ENCODE measurements at regions not wholly inside any gene's neighbourhood (a gene's known extent, or its start where the extent isn't known, plus 50 kb on each side); places are given as distances from the start of the nearest gene placed in this dataset.

- Mint-ChIP-seq H3K4me1 (no peaks in the 10 kb centered on the region), H3K27me3 (no peaks in the 10 kb centered on the region), H3K9me3 (peaks cover 0 to 5% (median 2%) of the 10 kb centered on the region in 8 donors), H3K36me3 (no peaks in the 10 kb centered on the region), H3K27ac (no peak overlapping the region), H3K4me3 (no peak overlapping the region)
- H3K4me1 ChIP-seq (ENCODE audit: insufficient read depth, low read length) = no peaks in the 10 kb centered on the region
- no peaks in the 10 kb centered on the region for H3K36me3 ChIP-seq (ENCODE audit: insufficient read depth, low read length)
- no peak overlapping the region for H3K27ac ChIP-seq (ENCODE audit: low read depth, low read length)
- no peak overlapping the region for H3K4me3 ChIP-seq (ENCODE audit: low read length in 2 of 2)
- ChIA-PET CTCF (ENCODE audit: partially characterized antibody) (no interaction called here), POLR2A (ENCODE audit: partially characterized antibody) (no interaction called here)
- DNase-seq = no peak
- no peaks in the 10 kb centered on the region for H3K9me3 ChIP-seq (ENCODE audit: control insufficient read depth in 1 of 2, low read length in 2 of 2)
- H3K27me3 ChIP-seq (ENCODE audit: insufficient read depth, low read length) = no peaks in the 10 kb centered on the region
- intact Hi-C loops (cut with micrococcal nuclease) = no loop called here
These were observed 406.1 kb upstream of the SOX11 start for GRCh38 chr2:5285872-5286769.

- H3K27me3 ChIP-seq (ENCODE audit: insufficient read depth, low read length) = no peaks in the 10 kb centered on the region
- H3K27ac ChIP-seq (ENCODE audit: low read depth, low read length) = no peak overlapping the region
- H3K27ac Mint-ChIP-seq = no peak overlapping the region
- no peaks in the 10 kb centered on the region for H3K4me1 Mint-ChIP-seq
- ChIA-PET CTCF (ENCODE audit: partially characterized antibody) (no interaction called here), POLR2A (ENCODE audit: partially characterized antibody) (no interaction called here)
- peaks cover 0 to 9% (median 2%) of the 10 kb centered on the region in 8 donors for H3K9me3 Mint-ChIP-seq
- no peak for DNase-seq
- no peaks in the 10 kb centered on the region for H3K27me3 Mint-ChIP-seq
- no peak overlapping the region for H3K4me3 Mint-ChIP-seq
- H3K4me3 ChIP-seq (ENCODE audit: low read length in 2 of 2) = no peak overlapping the region
- H3K9me3 ChIP-seq (ENCODE audit: control insufficient read depth in 1 of 2, low read length in 2 of 2) = no peaks in the 10 kb centered on the region
- H3K36me3 ChIP-seq (ENCODE audit: insufficient read depth, low read length) = no peaks in the 10 kb centered on the region
- H3K36me3 Mint-ChIP-seq = no peaks in the 10 kb centered on the region
- intact Hi-C loops (cut with micrococcal nuclease) = no loop called here
- H3K4me1 ChIP-seq (ENCODE audit: insufficient read depth, low read length) = no peaks in the 10 kb centered on the region
These were observed 404.4 kb upstream of the SOX11 start for GRCh38 chr2:5287558-5288334.

GRCh38 chr2:5290900-5291546 is 401.2 kb upstream of the SOX11 start:
- Histone ChIP-seq H3K4me1 (ENCODE audit: insufficient read depth, low read length) (no peaks in the 10 kb centered on the region), H3K27me3 (ENCODE audit: insufficient read depth, low read length) (no peaks in the 10 kb centered on the region), H3K27ac (ENCODE audit: low read depth, low read length) (no peak overlapping the region), H3K36me3 (ENCODE audit: insufficient read depth, low read length) (no peaks in the 10 kb centered on the region), H3K9me3 (ENCODE audit: control insufficient read depth in 1 of 2, low read length in 2 of 2) (no peaks in the 10 kb centered on the region), H3K4me3 (ENCODE audit: low read length in 2 of 2) (no peak overlapping the region)
- Mint-ChIP-seq H3K27me3 (no peaks in the 10 kb centered on the region), H3K27ac (no peak overlapping the region), H3K4me3 (no peak overlapping the region), H3K4me1 (no peaks in the 10 kb centered on the region), H3K36me3 (no peaks in the 10 kb centered on the region), H3K9me3 (peaks cover 0 to 9% (median 3%) of the 10 kb centered on the region in 8 donors)
- no peak for DNase-seq
- intact Hi-C loops (cut with micrococcal nuclease) = no loop called here
- POLR2A ChIA-PET (ENCODE audit: partially characterized antibody) = no interaction called here
- CTCF ChIA-PET (ENCODE audit: partially characterized antibody) = no interaction called here

GRCh38 chr2:5304640-5305039 is 387.5 kb upstream of the SOX11 start:
- ChIA-PET POLR2A (ENCODE audit: partially characterized antibody) (no interaction called here), CTCF (ENCODE audit: partially characterized antibody) (no interaction called here)
- intact Hi-C loops (cut with micrococcal nuclease) = no loop called here
- Mint-ChIP-seq H3K36me3 (no peaks in the 10 kb centered on the region), H3K27me3 (no peaks in the 10 kb centered on the region), H3K4me1 (no peaks in the 10 kb centered on the region), H3K9me3 (peaks cover 2 to 14% (median 8%) of the 10 kb centered on the region in 8 donors), H3K27ac (no peak overlapping the region), H3K4me3 (no peak overlapping the region)
- H3K27me3 ChIP-seq (ENCODE audit: insufficient read depth, low read length) = no peaks in the 10 kb centered on the region
- H3K4me1 ChIP-seq (ENCODE audit: insufficient read depth, low read length) = no peaks in the 10 kb centered on the region
- no peaks in the 10 kb centered on the region for H3K36me3 ChIP-seq (ENCODE audit: insufficient read depth, low read length)
- DNase-seq = no peak
- no peaks in the 10 kb centered on the region for H3K9me3 ChIP-seq (ENCODE audit: control insufficient read depth in 1 of 2, low read length in 2 of 2)
- H3K4me3 ChIP-seq (ENCODE audit: low read length in 2 of 2) = no peak overlapping the region
- no peak overlapping the region for H3K27ac ChIP-seq (ENCODE audit: low read depth, low read length)

GRCh38 chr2:5315041-5315440 is 377.1 kb upstream of the SOX11 start:
- H3K4me3 ChIP-seq (ENCODE audit: low read length in 2 of 2) = no peak overlapping the region
- POLR2A ChIA-PET (ENCODE audit: partially characterized antibody) = no interaction called here

GRCh38 chr2:5315512-5315911 is 376.7 kb upstream of the SOX11 start:
- CTCF ChIA-PET (ENCODE audit: partially characterized antibody) = no interaction called here
- POLR2A ChIA-PET (ENCODE audit: partially characterized antibody) = no interaction called here
- Histone ChIP-seq H3K4me3 (ENCODE audit: low read length in 2 of 2) (no peak overlapping the region), H3K9me3 (ENCODE audit: control insufficient read depth in 1 of 2, low read length in 2 of 2) (peaks cover 0 to 1% of the 10 kb centered on the region in 2 donors), H3K4me1 (ENCODE audit: insufficient read depth, low read length) (no peaks in the 10 kb centered on the region), H3K27ac (ENCODE audit: low read depth, low read length) (no peak overlapping the region), H3K27me3 (ENCODE audit: insufficient read depth, low read length) (no peaks in the 10 kb centered on the region), H3K36me3 (ENCODE audit: insufficient read depth, low read length) (no peaks in the 10 kb centered on the region)
- intact Hi-C loops (cut with micrococcal nuclease) = no loop called here
- no peak overlapping the region for H3K4me3 Mint-ChIP-seq
- DNase-seq = no peak
- H3K36me3 Mint-ChIP-seq = no peaks in the 10 kb centered on the region
- no peak overlapping the region for H3K27ac Mint-ChIP-seq
- no peaks in the 10 kb centered on the region for H3K27me3 Mint-ChIP-seq
- no peaks in the 10 kb centered on the region for H3K4me1 Mint-ChIP-seq
- peaks cover under 1 to 10% (median 5%) of the 10 kb centered on the region in 8 donors for H3K9me3 Mint-ChIP-seq

More at GRCh38 chr2:5315041-5315440, 377.1 kb upstream of the SOX11 start:
- Mint-ChIP-seq H3K4me3 (no peak overlapping the region), H3K4me1 (no peaks in the 10 kb centered on the region), H3K9me3 (peaks cover 0 to 10% (median 5%) of the 10 kb centered on the region in 8 donors), H3K36me3 (no peaks in the 10 kb centered on the region), H3K27me3 (no peaks in the 10 kb centered on the region), H3K27ac (no peak overlapping the region)
- no peaks in the 10 kb centered on the region for H3K4me1 ChIP-seq (ENCODE audit: insufficient read depth, low read length)
- intact Hi-C loops (cut with micrococcal nuclease) = no loop called here
- CTCF ChIA-PET (ENCODE audit: partially characterized antibody) = no interaction called here
- H3K36me3 ChIP-seq (ENCODE audit: insufficient read depth, low read length) = no peaks in the 10 kb centered on the region
- no peak overlapping the region for H3K27ac ChIP-seq (ENCODE audit: low read depth, low read length)
- H3K27me3 ChIP-seq (ENCODE audit: insufficient read depth, low read length) = no peaks in the 10 kb centered on the region
- no peak for DNase-seq
- peaks cover 0 to 4% of the 10 kb centered on the region in 2 donors for H3K9me3 ChIP-seq (ENCODE audit: control insufficient read depth in 1 of 2, low read length in 2 of 2)

GRCh38 chr2:5316001-5316490 is 376.1 kb upstream of the SOX11 start:
- Histone ChIP-seq H3K27ac (ENCODE audit: low read depth, low read length) (no peak overlapping the region), H3K36me3 (ENCODE audit: insufficient read depth, low read length) (no peaks in the 10 kb centered on the region), H3K4me1 (ENCODE audit: insufficient read depth, low read length) (no peaks in the 10 kb centered on the region), H3K4me3 (ENCODE audit: low read length in 2 of 2) (no peak overlapping the region), H3K27me3 (ENCODE audit: insufficient read depth, low read length) (no peaks in the 10 kb centered on the region), H3K9me3 (ENCODE audit: control insufficient read depth in 1 of 2, low read length in 2 of 2) (no peaks in the 10 kb centered on the region)
- intact Hi-C loops (cut with micrococcal nuclease) = no loop called here
- ChIA-PET POLR2A (ENCODE audit: partially characterized antibody) (no interaction called here), CTCF (ENCODE audit: partially characterized antibody) (no interaction called here)
- Mint-ChIP-seq H3K4me3 (no peak overlapping the region), H3K27me3 (no peaks in the 10 kb centered on the region), H3K4me1 (no peaks in the 10 kb centered on the region), H3K36me3 (no peaks in the 10 kb centered on the region), H3K27ac (no peak overlapping the region), H3K9me3 (peaks cover 3 to 10% (median 5%) of the 10 kb centered on the region in 8 donors)
- DNase-seq = no peak

Data from CD4-positive, alpha-beta memory T cell (primary cell).